HT1080 (cell line): ENCODE measurements at regions not wholly inside any gene's neighbourhood (a gene's known extent, or its start where the extent isn't known, plus 50 kb on each side); places are given as distances from the start of the nearest gene placed in this dataset.
A peak's percentile ranks its signal among the peaks of the same experiment; 100 is the strongest.
"Not testable (repeated sequence)": the region's sequence is repeated elsewhere in the genome, so short reads cannot be mapped to it uniquely, and the experiment has no call there.

Experiments used
- DNase-seq: peaks from one replicate; pipeline ENCODE4 v3.0.0-alpha.2; 2015; ENCODE audit warnings: low read depth

DNA sequence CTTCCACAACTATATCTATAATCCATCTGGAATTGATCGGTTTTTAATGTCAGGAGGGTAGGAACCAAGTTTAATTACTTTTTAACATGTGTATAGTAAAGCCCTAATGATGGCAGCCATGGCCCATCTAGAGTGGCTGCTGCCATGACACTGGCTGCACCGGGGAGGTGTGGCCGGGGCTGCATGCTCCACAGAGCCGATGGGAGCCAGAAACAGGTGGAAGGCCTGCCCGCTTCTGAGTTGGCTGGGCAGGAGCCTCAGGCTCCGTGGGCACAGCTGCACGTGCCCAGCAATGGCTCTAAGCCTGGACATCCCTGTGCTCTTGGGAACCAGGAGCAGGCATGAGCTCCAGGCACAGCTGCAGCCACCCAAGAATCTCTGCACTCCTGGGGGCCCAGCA, 73.0 kb downstream of the GBP6 start:
- no peak for DNase-seq

DNA sequence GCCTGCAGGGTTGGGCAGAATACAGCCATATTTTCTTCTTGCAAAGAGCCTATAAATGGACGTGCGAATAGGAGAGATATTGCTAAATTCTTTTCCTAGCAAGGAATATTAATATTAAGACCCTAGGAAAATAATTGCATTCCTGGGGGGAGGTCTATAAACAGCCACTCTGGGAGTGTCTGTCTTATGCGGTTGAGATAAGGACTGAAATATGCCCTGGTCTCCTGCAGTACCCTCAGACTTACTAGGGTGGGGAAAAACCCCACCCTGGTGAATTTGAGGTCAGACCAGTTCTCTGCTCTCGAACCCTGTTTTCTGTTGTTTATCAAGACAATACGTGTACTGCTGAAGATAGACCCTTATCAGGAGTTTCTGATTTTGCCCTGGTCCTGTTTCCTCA, 74.4 kb downstream of the GBP6 start:
- DNase-seq, result not testable (repeated sequence)

DNA sequence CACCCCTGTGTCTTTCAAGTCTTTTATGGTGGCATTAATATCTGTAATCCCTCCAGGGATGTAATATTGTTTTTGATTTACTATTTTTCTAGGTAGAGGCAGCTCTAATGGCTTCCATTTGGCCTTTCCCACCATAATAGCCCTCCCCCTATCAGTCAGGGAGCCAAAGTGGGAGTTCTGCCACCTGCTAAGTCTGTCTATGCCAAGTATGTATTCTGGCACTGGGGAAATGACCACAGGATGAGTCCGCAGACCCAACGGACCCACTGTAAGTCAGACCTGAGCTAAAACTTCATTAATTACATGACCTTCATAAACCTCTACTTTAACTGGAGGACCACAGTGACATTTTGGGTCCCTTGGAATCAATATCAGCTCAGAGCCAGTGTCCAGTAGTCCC, 77.1 kb downstream of the GBP6 start:
- no peak for DNase-seq

DNA sequence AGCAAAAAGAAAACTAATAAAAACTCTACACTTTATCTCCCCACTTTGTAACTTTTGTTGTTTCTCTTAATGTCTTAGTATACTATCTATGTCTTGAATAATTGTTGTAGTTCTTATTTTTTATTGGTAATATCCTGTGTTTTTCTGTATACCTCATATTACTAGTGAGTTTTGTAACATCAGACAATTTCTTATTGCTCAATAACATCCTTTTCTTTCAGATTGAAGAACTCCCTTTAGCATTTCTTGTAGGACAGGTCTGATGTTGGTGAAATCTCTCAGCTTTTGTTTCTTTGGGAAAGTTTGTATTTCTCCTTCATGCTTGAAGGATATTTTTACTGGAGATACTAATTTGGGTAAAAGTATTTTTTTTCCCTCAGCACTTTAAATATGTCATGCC, 79.8 kb upstream of the LRRC8B start:
- DNase-seq, result no peak

DNA sequence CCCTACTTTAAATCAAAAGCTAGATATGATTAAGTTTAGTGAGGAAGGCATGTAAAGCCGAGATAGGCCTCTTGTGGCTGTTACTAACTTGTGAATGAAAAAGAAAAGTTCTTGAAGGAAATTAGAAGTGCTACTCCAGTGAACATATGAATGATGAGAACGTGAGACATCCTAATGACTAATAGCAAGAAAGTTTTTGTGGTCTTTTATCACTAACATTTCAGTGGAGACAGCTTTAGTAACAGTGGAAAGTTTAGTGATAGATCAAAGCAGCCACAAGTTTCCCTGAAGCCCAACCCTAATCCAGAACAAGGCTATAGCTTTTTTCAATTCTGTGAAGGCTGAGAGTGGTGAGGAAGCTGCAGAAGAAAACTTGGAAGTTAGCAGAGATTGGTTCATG, 73.6 kb upstream of the LRRC8B start:
- DNase-seq, result peak; percentile 65

DNA sequence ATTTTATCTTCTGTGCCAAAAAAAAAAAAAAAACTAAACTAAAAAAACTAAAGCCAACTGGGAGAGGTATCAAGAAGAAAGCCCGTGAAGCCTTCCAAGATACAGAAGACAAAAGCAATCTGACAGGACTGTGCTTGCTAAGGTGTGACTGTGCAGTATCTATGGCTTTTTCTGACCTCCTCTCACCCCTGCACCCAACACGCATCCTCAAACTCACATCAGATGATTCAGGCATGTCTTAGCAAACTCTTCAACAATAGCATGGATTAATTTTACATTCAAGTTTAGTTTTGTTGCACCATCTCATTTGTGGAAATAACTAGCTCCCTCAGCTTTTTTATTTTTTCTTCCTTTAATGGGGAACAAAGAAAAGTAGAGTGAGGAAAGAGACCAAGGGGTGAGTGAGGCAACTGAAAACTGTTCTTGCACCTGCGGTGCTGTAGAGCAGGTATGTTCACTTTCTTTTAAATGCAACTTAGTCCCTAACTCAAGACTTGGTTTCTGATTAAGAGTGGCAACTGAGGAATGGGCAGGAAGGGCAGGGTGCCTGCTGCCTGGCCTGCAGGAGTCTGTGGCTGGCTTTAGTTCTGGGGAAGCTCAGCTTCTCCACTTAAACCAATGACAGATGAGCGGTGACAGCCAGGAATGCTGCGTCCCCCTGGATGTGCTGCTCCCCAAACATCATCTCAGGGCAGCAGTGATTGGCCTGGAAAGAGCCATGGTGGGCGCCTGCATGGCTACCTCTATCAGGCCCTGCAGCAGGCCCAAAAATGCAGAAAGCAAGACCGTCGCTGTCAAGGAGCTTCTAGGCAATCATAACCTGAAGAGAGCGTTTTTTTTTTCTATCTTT, 71.3 kb upstream of the LRRC8B start:
- DNase-seq, result no peak

DNA sequence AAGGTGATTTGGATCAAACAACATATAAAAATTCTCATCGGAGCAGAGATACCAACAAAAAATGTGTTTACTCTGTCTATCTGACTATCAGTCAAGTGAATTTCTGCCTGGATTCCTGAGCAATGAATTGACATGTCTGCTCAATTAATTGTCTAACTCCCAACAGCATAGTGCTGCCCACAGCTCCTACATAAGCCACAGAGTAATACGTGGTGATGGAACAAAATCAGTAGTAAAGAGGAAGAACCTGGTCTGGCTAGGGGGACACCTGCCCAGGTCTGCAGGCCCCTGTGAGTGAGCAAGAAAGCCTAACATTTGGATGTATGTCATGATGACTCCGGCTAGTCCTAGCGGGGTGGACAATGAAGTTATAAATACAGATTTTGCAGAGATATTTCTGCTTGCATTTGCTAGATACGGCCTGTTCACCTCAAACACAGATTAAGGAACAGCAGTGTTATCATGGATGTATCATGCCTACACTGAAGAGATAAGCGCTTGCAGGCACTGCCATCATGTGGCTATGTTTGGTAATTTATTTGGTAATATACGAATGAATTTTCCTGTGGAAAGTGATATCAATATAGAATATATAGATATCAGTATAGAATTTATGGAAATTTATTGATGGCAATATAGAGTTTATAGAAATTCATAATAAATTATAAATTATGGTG, 69.6 kb upstream of the LRRC8B start:
- DNase-seq, result peak; percentile 34

DNA sequence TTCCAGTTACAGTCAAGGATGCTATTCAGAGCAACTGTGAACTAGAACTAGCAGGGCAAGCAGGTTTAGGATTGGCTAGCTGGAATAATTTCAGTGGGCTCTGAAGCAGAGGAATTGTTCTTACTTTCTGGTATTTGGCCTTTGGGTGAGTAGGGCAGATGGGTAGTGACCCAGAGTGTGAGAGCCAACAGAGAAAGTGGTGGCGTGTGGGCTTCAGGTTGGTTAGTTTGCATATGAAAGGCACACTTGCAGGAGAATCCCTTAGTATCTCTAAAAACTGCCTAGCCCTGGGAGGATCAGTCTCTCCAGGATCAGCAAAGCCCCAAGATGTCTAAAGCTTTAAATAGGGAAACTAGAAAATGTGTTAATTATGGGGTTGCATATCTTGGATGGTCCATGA, 67.6 kb upstream of the LRRC8B start:
- no peak for DNase-seq

DNA sequence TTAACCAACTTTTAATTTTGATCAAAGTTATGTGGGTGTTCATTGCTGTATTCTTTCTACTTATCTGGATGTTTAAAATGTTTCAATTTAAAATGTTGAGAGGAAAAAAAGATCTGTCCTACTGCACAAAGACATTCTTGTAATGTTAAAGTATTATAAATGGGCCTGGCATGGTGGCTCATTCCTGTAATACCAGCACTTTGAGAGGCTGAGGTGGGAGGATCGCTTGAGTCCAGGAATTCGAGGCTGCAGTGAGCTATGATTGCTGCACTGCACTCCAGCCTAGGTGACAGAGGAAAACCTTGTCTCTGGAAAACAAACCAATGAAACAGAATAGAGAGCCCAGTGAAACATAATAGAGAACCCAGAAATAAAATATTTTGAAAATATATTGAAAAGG, 65.5 kb upstream of the LRRC8B start:
- no peak for DNase-seq

DNA sequence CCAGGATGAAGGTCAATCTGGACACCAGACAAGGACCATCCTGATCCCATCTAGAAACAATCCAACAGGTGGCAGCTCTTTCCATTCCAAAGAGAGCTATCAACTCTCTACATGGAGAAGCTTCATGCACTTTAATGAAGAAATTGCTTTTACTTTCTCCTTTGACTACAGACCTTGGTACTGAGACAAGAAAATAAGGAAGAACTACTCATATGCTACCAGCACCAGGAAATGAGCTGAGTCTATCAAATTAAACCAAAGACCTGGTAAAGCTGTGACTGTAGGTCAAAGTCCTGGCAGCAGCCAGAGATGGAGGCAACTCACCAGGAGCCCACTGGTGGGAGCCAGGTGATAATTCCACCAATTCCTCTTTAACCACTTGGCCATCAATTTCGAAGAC, 64.3 kb upstream of the LRRC8B start:
- no peak for DNase-seq

DNA sequence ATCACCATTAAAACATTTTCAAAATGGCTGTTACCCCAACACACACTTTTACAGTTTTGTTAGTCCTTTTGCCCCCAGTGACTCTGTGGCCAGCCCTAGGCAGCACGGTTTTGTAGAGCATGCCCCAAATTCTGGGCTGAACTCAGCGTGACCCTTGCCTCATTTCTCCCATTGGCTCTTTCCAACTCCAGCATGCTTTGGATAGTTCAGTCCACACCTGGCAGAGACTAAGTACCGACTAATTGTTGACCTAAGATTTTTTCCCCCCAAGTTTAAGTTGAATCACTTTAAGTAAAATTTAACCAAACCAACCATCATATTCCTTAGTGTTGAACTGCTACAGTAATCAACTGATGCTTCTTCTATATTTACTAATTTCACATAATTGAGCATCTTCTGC, 62.4 kb upstream of the LRRC8B start:
- DNase-seq, result no peak

DNA sequence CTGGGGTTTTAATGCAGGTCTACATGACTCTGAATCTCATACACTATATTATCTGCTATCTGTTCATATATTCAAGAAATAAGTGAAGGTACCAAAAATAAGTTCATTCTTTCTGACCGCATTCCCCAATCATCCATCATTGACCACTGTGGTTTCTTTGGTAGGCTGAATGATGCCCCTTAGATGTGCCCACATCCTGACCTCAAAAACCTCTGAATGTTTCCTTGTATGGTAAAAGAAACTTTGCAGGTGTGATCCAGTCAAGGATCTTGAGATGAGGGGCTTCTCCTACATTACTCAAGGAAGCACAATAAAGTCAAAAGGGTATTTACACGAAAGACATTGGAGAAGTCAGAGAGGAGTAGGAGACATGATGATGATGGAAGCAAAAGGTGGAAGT, 60.6 kb upstream of the LRRC8B start:
- peak; percentile 37 for DNase-seq

DNA sequence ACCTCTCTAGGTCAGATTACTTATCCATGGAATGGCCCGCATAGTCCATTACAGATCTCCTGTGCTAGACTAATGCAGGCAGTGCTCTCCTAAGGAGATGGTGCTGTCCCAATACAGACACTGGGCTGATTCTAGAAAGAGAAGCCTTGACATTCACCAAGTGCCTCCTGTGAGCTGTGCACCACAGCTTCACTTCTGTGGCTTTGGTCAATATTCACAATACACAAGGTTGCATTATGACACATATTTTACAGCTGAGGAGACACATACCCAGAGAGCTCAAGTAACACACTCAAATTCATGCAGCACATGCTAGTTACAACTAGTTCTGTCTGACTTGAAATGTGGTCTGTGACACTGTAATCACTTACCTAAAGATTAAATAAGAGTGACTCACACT, 59.4 kb upstream of the LRRC8B start:
- peak; percentile 41 for DNase-seq

DNA sequence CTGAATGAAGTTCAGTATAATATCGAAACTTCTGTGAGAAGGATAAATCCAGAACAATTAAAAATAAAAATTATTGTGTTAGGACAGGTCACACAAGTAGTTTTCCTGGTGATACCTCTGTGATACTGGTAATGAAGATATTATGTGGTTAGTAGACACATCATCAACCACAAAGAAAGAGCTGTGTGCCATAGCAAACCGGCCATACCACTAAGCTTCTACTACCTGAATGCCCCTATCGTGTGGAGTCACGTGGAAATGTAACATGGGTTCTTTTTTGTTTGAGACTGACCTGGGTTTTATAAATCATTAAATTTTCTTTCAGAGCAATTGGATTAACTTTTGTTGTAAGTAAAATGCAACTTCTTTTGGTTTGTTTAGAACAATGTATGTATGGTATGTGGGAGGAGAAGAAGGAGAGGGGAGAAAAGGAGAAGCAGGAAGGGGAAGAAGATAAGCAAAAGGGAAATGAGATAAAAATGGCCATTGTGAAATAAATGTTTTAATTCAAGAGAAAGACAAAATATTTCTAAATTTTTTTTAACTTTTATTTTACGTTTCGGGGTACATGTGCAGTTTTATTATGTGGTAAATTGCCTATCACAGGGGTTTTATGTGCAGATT, 58.2 kb upstream of the LRRC8B start:
- DNase-seq, result peak; percentile 10

DNA sequence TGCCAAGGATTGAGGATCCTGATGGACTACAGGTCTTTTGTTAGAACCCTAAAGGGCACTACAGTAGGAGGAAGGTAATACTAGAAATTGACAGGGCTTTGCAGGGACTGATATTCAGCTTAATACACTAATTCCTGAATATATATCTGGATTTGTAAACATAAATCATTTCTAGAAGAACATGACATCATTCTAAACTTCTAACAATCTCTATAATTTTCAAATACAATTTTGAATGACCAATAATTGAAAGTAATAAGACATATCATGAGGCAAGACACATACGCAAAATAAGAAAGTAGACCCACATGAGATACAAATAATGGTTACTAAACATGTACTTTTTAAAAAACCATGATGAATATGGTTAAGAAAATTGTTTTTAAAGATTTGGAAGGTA, 52.4 kb upstream of the LRRC8B start:
- no peak for DNase-seq

DNA sequence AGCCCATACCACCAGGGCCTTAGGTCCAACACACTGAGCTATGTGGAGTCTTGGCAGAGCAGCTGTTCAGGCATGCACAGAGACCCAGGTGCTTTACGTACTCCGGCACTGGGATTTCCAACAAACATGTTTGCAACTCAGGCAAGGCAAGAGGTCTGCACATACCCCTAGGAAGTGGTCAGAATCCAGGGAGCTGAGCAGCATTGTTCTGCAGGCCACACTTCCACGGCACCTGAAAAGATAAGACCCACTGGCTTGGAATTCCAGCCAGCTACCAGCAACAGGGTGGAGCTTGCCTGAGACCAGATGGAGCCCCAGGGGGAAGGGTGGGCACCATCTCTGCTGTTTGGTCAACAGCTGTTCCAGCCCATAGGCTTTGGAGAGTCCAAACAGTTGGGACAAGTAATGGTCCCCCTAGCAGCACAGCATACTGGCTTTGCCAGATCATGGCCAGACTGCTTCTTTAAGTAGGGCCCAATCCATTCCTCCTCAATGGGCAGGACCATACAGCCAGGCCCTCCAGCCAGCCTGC, 51.7 kb upstream of the LRRC8B start:
- no peak for DNase-seq
